ENCODE measurements at regions not wholly inside any gene's neighbourhood (a gene's known extent, or its start where the extent isn't known, plus 50 kb on each side); places are given as distances from the start of the nearest gene placed in this dataset.

GRCh38 chr6:3516092-3516491 is 59.2 kb upstream of the SLC22A23 start:
- no peak for TF ChIP-seq POLR2A (IDR thresholded peaks at IDR 0.05; ENCODE audit: low read depth, low read length)
- no peak for TF ChIP-seq RAD21 (IDR thresholded peaks at IDR 0.05; ENCODE audit: low read length)
- no peak for TF ChIP-seq CTCF (conservative IDR thresholded peaks at IDR 0.05; ENCODE audit: low read depth, low read length)
- TF ChIP-seq SMC3 (IDR thresholded peaks at IDR 0.05; ENCODE audit: low read depth, low read length): no peak
- TF ChIP-seq RCOR1 (IDR thresholded peaks at IDR 0.05; ENCODE audit: insufficient replicate concordance, low read length): no peak
- TF ChIP-seq RFX5 (IDR thresholded peaks at IDR 0.05; ENCODE audit: low read depth, low read length): no peak
- TF ChIP-seq MAFK (IDR thresholded peaks at IDR 0.05; ENCODE audit: low read depth, low read length): no peak
